Lower leg skin (tissue), 3 donors: ENCODE measurements at regions not wholly inside any gene's neighbourhood (a gene's known extent, or its start where the extent isn't known, plus 50 kb on each side); places are given as distances from the start of the nearest gene placed in this dataset.

Experiments
- CTCF ChIP-seq, 3 donors: fragments of 450-650 bp; IDR thresholded peaks; one replicate each; pipeline ENCODE4 v1.5.1; 2016; ENCODE audit warnings: antibody characterized with exemption in 3 of 3, mild to moderate bottlenecking in 3 of 3, moderate library complexity in 2 of 3
- POLR2A ChIP-seq, 2 donors: fragments of 450-650 bp; IDR thresholded peaks; one replicate each; pipeline ENCODE4 v1.6.1; 2016 to 2017; ENCODE audit warnings: antibody characterized with exemption in 2 of 2, mild to moderate bottlenecking in 1 of 2, moderate library complexity in 1 of 2

- TF ChIP-seq CTCF (IDR thresholded peaks at IDR 0.05) (no peak), POLR2A (IDR thresholded peaks at IDR 0.05) (no peak)
These were observed 337.3 kb upstream of the DACH1 start for GRCh38 chr13:72204291-72204690.
